LHCN-M2 (cell line): ENCODE measurements at regions not wholly inside any gene's neighbourhood (a gene's known extent, or its start where the extent isn't known, plus 50 kb on each side); places are given as distances from the start of the nearest gene placed in this dataset.
"Not testable (repeated sequence)": the region's sequence is repeated elsewhere in the genome, so short reads cannot be mapped to it uniquely, and the experiment has no call there.

Source experiments
- DNase-seq: peaks from one replicate; pipeline ENCODE4 v3.0.0-alpha.2; 2012; ENCODE audit warnings: low read depth

GRCh38 chr5:21067724-21068123, 1079.7 kb upstream of the CDH18 start:
- no peak for DNase-seq

DNA sequence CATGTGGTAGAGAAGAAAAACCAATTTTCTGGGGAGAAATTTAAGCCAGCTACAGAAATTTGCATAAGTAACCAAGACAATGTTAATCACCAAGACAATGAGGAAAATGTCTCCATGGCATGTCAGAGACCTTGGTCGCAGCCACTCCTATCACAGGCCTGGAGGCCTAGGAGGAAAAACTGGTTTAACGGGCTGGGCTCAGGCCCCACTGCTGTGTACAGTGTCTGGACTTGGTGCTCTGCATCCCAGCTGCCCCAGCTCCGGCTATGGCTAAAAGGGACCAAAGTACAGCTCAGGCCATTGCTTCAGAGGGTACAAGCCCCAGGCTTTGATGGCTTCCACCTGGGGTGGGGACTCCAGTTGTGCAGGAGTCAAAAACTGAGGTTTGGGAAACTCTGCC, 1075.1 kb upstream of the CDH18 start:
- no peak for DNase-seq

DNA sequence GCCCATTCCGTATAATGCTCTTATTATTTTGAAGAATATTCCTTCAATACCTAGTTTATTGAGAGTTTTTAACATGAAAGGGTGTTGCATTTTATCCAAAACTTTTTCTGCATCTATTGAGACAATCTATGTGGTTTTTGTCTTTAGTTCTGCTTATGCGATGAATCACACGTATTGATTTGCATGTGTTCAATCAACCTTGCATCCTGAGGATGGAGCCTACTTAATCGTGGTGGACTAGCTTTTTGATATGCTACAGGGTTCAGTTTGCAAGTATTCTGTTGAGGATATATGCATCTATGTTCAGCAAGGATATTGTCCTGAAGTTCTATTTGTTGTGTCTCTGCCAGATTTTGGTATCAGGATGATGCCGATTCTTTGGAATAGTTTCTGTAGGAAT, 1070.3 kb upstream of the CDH18 start:
- no peak for DNase-seq

DNA sequence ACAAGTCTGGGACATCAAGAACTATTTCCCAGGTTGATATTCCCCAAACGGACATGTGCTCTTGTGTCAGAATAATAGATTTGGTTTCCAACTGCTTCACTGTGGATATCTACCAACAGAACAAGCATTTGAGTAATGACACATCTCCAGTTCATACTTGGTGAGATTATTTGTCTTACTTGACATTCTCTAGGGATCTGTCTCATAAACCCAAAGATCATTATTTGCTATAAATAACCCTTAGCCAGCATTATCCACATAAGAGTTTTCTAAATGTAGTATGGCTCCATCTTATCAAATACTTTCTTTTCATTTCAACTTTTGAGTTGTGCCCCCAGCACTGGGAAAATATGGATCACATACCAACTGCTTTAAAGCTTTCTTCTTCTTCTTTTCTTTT, 1063.9 kb upstream of the CDH18 start:
- DNase-seq = no peak

GRCh38 chr5:21049901-21050300, 1061.9 kb upstream of the CDH18 start:
- DNase-seq = no peak

- no peak for DNase-seq
Observed at GRCh38 chr5:21030981-21031380, 1043.0 kb upstream of the CDH18 start.

DNA sequence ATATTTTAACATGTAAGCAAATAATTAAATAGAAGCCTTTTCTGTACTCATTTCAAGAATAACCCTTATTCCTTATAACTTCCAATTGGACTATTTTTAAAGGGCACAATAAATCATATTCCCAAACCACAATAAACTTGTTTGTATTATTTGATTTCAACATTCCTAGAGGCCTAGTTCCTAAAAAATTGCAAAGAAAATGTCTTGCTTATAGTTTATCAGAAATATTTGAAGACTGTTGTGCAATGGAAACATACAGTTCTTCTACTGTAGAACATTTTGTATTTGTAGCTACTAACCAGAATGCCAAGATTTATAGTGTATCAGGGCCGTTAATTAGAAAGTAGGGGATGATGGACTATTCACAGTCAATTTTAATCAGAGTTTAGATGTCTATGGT, 1037.0 kb upstream of the CDH18 start:
- no peak for DNase-seq

- no peak for DNase-seq
Observed at GRCh38 chr5:21013237-21013636, 1025.2 kb upstream of the CDH18 start.

DNA sequence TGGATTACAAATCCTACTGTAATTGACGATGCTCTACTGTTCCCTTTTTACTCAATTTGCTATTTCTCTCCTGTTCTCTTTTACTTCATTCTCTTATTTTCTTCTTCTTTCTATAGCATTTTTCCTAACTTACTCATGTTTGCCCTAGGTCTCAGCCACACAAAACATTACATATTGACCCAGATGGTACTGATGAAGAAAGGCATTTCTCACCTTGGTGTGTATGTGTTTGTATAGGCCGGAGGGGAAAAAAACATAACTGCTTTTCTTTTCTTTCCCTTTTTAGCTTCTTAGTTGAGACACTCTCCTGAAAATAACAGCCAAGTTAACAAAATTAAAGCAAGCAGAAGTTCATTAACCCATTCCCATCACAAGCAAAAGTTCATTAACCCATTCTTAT, 1019.8 kb upstream of the CDH18 start:
- DNase-seq = no peak

DNA sequence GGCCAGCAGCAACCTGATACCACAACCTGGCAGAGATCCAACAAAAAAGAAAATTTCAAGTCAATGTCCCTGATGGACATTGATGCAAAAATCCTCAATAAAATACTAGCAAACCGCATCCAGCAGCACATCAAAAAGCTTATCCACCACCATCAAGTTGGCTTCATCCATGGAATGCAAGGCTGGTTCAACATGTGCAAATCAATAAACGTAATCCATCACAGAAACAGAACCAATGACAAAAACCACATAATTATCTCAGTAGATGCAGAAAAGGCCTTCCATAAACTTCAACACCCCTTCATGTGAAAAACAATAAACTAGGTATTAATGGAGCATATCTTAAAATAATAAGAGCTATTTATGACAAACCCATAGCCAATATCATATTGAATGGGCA, 1000.9 kb upstream of the CDH18 start:
- DNase-seq = not testable (repeated sequence)

GRCh38 chr5:20985754-20986153, 997.8 kb upstream of the CDH18 start:
- DNase-seq = no peak

DNA sequence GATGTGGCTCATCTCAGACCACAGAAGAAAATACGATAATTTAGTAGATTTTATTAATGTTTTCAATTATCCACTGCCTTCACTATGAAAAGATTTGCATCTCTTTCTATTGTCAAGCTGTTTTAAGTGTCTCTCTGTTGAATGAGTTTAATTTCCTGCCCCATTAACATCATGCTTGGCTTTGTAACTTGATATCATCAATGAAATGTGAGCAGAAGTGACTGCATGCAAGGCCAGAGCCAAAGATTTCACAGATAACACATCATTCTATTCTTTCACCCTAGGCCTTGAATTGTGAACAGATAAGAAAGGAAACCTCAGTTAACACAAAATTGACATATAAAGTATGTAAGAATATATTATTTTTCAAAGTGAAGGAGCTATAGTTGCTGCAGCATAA, 986.4 kb upstream of the CDH18 start:
- no peak for DNase-seq

GRCh38 chr5:20972419-20972925, 984.5 kb upstream of the CDH18 start:
- peak; percentile 27 for DNase-seq

DNA sequence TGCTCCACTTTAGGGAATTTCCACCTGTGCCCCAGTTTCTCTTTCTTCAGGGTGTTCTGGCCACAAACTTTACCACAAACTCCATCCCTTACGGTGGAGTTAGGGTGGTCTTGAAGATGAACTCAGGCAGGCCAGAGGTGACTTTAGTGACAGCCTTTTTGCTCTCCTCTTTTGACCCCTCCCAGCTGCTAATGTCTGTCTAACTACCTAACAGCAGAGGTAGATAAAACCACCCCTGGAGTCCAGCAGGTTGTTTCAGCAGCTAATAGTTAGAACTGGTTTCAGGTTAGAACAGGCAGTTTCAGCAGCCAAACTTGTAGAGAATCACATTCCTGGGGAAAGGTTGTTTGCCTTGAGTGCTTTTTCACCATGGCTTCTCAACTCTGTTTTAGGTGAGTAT, 971.3 kb upstream of the CDH18 start:
- no peak for DNase-seq

GRCh38 chr5:20958641-20959040, 970.6 kb upstream of the CDH18 start:
- DNase-seq = no peak

DNA sequence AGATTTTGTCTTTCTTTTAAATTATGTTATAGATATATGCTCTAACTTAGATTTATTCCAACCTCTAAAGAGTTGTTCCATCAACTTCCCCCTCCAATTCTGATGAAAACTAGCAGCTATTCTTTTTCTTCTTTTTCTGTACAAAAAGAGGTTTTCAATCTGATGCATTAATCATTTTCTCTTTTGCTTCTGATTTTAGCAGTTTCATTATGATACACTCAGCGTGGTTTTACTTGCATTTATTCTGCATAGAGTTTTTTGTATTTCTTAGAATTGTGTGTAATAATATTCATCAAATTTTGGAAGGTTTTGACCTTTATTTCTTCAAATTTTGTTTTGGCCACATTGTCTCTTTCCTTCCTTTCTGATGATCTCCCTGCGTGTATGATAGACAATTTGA, 968.1 kb upstream of the CDH18 start:
- no peak for DNase-seq

GRCh38 chr5:20949636-20950035, 961.6 kb upstream of the CDH18 start:
- DNase-seq = no peak

DNA sequence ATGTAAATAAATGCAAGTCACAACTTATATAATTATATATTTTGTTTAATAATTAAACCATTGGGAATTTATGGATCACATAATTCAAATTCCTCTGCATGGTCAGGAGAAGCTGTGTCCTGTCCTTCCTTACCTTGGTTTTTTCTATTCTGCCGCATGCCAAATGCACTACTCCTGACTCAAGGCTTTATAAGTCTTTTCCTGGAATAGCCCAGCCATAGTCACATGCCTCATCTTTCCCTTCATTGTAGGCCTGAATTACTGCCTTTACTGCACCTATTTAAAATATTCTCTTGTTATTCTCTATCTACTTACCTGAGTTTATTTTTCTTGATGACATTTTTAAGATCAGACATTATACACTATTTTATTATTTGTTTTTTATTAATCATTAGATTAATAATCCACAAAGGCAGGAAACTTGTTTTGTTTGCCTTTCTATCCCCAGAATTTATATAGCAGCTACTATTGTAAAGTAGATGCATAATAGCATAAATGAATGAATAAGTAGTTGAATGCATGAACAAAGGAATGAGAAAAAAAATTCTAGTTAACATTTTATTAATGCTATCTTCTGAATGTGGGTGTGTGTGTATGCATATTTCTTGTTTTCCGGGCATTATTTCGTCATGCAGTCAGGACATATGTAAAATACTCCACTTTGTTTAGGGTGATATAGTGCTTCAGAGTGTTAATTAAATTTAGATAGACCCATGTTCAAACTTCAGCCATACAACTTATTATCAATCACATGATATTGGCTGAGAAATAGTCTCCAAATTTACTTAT, 955.4 kb upstream of the CDH18 start:
- DNase-seq = not testable (repeated sequence)

- DNase-seq = not testable (repeated sequence)
Observed at GRCh38 chr5:20942603-20943002, 954.6 kb upstream of the CDH18 start.

GRCh38 chr5:20940786-20941185, 952.8 kb upstream of the CDH18 start:
- not testable (repeated sequence) for DNase-seq

DNA sequence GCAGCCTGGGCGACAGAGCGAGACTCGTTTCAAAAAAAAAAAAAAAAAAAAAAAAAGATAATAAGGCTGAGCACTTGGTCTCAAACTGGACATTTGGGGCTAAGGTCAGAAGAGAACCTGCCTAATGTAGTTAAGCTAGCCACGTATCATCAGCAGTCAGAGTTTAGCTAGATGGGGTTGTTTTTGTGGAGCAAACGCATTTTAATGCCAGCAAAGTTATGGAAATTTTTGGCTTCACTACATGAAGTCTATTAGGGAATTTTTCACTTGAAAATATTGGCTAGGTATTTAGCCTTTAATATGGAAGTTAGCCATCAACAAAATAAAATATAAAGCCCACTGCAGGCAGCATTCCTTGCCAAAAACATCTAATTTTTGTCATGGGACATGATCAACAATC, 902.9 kb upstream of the CDH18 start:
- not testable (repeated sequence) for DNase-seq

GRCh38 chr5:20875726-20876125, 887.7 kb upstream of the CDH18 start:
- DNase-seq = not testable (repeated sequence)

GRCh38 chr5:20865892-20866291, 877.9 kb upstream of the CDH18 start:
- not testable (repeated sequence) for DNase-seq
